GM13977 (cell line): ENCODE measurements at regions not wholly inside any gene's neighbourhood (a gene's known extent, or its start where the extent isn't known, plus 50 kb on each side); places are given as distances from the start of the nearest gene placed in this dataset.
A peak's percentile ranks its signal among the peaks of the same experiment; 100 is the strongest.

ENCODE experiments used
- DNase-seq: peaks from one replicate; pipeline ENCODE4 v3.0.0; 2012; ENCODE audit warnings: low spot score
- CTCF ChIP-seq: IDR thresholded peaks from 2 replicates; pipeline ENCODE4 v1.5.1; 2012; ENCODE audit warnings: mild to moderate bottlenecking, control low read depth; ENCODE audit not compliant: insufficient read depth; ENCODE audit errors: extremely low read depth, missing control alignments
- in situ Hi-C: fragments of 300-500 bp; cut with MboI; formaldehyde crosslinking; loops from one replicate; pipeline ENCODE4 v1.12.0; 2022; ENCODE audit warnings: low sequenced_read_pairs, low pct_unique_long_range_greater_than_20kb, mixed read lengths, inconsistent platforms; ENCODE audit not compliant: unreplicated experiment

- DNase-seq: peak; percentile 45
- peak; percentile 81 for TF ChIP-seq CTCF
- in situ Hi-C loops: loop anchor here (10.0 kb wide), 1 partner anchor 150 kb away; no protein-coding TSS in a partner anchor
Measured at GRCh38 chr9:1604942-1605560, 410.1 kb upstream of the SMARCA2 start.

GRCh38 chr9:1606253-1606652 lies 408.9 kb upstream of the SMARCA2 start:
- in situ Hi-C loops: loop anchor here (10.0 kb wide), 1 partner anchor 151 kb away; no protein-coding TSS in a partner anchor
- TF ChIP-seq CTCF: no peak
- no peak for DNase-seq

- in situ Hi-C loops: no loop called here
- TF ChIP-seq CTCF: no peak
- DNase-seq: no peak
Measured at GRCh38 chr9:1612886-1613285, 402.3 kb upstream of the SMARCA2 start.

- no peak for TF ChIP-seq CTCF
- no peak for DNase-seq
- in situ Hi-C loops: no loop called here
Measured at GRCh38 chr9:1617419-1617818, 397.7 kb upstream of the SMARCA2 start.

- in situ Hi-C loops: no loop called here
- no peak for DNase-seq
Measured at GRCh38 chr9:1619915-1620710, 395.0 kb upstream of the SMARCA2 start.

GRCh38 chr9:1637401-1637800 lies 377.7 kb upstream of the SMARCA2 start:
- in situ Hi-C loops: no loop called here
- no peak for DNase-seq
- no peak for TF ChIP-seq CTCF

More at GRCh38 chr9:1619915-1620710, 395.0 kb upstream of the SMARCA2 start:
- TF ChIP-seq CTCF: peak; percentile 10
